Astrocyte of the spinal cord (primary cell): ENCODE measurements at regions not wholly inside any gene's neighbourhood (a gene's known extent, or its start where the extent isn't known, plus 50 kb on each side); places are given as distances from the start of the nearest gene placed in this dataset.

Experiments
- DNase-seq: peaks from one replicate; pipeline ENCODE4 v3.0.0; 2011; ENCODE audit warnings: low read depth, low spot score
- H3K4me3 ChIP-seq: 2 replicates; pipeline ENCODE4 v1.5.1; 2011; ENCODE audit warnings: low read depth, mild to moderate bottlenecking, low read length, moderate library complexity
- in situ Hi-C: cut with HindIII; loops from 2 replicates; pipeline ENCODE4 v1.10.0; 2017; ENCODE audit warnings: low sequenced_read_pairs
- TF ChIP-seq, protein P1 (sequence below): IDR thresholded peaks from 2 replicates; pipeline ENCODE4 v1.5.1; 2012; ENCODE audit warnings: low read depth, mild to moderate bottlenecking, low read length, inconsistent platforms

DNA sequence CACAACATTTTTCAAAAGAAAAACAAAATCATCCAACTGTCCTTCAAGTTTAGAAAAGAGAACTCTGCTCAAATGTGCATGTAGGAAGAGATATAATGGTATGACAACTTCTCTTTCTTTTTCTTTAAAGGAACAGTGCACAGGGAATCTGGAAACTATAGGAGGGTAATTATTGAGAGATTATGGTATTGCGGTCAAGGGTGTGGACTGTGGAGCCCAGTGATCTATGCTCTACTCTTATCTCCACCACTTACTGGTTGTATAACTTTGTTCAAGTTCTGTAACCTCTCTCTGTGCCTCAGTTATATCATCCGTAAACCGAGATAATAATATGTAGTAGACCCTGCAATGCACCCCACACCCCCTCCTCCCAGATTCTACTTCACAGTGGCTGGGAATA lies 69.8 kb upstream of the PCGF5 start:
- in situ Hi-C loops, result no loop called here
- TF ChIP-seq, protein P1, sequence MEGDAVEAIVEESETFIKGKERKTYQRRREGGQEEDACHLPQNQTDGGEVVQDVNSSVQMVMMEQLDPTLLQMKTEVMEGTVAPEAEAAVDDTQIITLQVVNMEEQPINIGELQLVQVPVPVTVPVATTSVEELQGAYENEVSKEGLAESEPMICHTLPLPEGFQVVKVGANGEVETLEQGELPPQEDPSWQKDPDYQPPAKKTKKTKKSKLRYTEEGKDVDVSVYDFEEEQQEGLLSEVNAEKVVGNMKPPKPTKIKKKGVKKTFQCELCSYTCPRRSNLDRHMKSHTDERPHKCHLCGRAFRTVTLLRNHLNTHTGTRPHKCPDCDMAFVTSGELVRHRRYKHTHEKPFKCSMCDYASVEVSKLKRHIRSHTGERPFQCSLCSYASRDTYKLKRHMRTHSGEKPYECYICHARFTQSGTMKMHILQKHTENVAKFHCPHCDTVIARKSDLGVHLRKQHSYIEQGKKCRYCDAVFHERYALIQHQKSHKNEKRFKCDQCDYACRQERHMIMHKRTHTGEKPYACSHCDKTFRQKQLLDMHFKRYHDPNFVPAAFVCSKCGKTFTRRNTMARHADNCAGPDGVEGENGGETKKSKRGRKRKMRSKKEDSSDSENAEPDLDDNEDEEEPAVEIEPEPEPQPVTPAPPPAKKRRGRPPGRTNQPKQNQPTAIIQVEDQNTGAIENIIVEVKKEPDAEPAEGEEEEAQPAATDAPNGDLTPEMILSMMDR, result no peak
- DNase-seq, result no peak
- no peak overlapping the region for H3K4me3 ChIP-seq

DNA sequence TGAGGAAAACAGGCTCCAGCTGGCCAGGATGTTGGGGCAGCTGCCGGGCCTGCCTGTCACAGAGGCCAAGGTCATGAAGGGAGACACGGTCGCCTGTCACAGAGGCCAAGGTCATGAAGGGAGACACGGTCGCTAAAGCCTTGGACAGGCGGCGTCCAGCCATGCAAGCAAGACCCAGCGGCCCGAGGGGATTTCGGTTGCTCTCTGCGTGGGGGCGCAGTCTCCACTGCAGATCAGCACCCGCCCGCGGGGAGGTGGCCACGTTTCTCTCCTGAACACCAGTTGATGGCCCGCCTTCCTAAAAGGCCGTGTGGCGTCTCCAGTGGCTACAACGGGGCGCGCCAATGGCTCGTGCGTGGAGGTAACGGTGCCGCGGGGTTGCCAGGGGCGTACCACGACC lies 67.0 kb upstream of the PCGF5 start:
- TF ChIP-seq, protein P1, result no peak
- in situ Hi-C loops, result no loop called here
- H3K4me3 ChIP-seq, result no peak overlapping the region
- no peak for DNase-seq

DNA sequence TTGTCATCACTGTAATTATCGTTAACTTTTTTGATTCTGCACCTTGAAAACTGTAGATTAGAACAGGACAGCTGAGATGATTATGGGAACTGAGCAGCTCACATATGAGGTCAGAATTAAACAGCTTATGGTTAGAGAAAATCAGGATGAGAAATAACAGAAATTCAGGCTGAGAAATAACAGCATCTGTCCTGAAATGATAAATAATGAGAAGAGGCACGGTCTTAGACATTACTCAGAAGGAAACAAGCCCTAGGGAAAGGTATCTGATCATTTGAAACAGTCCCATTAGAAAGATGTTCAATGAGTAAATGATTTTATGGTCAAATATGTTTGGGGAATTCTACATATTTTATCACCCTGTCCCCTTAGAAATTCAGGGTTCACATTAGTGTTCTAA lies 65.6 kb upstream of the PCGF5 start:
- in situ Hi-C loops, result no loop called here
- TF ChIP-seq, protein P1, result no peak
- no peak for DNase-seq
- H3K4me3 ChIP-seq, result no peak overlapping the region

DNA sequence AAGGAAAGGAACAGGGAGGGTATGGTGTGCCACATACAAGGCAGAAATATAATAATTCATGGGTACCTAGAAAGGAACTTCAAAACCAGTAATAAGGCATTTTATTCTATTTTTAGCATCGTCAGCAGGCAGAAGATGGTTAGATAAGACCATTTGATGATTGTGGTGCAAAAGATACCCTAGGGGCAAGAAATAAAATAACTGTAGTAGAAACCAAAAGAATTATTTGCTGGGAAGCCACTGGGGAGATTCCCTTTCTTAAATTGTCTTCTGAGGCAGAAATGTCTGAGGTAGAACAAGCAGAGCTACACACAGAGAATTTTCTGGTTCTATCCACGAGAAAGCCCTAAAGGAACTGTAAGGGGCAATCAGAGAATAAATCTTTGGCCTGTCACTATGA lies 64.3 kb upstream of the PCGF5 start:
- TF ChIP-seq, protein P1, result no peak
- no peak for DNase-seq
- in situ Hi-C loops, result no loop called here
- H3K4me3 ChIP-seq, result no peak overlapping the region

DNA sequence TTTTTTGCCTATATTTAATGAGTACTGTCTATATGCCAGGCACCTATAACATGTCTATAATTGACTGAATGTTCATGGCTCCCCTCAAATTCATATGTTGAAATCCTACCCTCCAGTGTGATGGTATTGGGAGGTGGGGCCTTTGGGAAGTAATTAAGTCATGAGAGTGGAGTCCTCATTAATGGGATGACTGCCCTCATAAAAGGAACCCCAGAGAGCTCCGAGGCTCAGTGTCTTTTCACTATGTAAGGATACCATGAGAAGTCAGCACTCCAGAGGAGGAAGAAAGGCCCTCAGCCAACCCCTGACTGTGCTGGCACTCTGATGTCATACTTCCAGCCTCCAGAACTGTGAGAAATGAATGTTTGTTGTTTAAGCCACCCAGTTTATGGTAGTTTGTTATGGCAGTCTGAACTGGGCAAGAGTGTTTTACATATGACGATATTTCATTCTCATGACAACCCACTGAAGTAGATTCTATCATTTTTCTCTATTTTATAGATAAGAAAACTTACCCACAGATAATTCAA lies 61.1 kb upstream of the PCGF5 start:
- in situ Hi-C loops, result no loop called here
- DNase-seq, result no peak
- TF ChIP-seq, protein P1, result no peak

DNA sequence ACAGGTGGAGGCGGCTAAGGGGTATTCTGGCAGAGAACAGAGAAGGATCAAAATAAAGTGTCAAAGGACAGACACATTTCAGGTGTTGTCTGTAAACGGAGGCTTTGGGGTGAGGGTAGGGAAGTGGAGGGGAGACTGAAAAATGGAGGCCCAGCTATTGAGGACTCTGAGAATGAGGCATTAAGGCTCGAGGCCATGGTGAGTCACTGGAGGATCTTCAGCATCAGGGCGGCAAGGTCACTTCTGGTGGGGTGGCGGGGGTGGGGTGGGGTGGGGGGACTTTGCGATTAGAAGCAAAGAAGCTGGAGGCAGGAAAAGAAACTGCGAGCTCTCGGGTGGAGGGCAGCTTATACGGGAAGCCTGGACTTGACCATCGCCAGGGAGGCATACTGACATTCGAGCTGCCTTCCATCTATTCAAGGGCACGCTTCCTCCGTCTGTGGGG lies 58.4 kb upstream of the PCGF5 start:
- no peak for DNase-seq
- in situ Hi-C loops, result no loop called here
- TF ChIP-seq, protein P1, result no peak
- peak overlapping the region; percentile 67 for H3K4me3 ChIP-seq

More for the DNA sequence above, 61.1 kb upstream of the PCGF5 start:
- H3K4me3 ChIP-seq, result no peak overlapping the region
